ENCODE measurements at regions not wholly inside any gene's neighbourhood (a gene's known extent, or its start where the extent isn't known, plus 50 kb on each side); places are given as distances from the start of the nearest gene placed in this dataset.

DNA sequence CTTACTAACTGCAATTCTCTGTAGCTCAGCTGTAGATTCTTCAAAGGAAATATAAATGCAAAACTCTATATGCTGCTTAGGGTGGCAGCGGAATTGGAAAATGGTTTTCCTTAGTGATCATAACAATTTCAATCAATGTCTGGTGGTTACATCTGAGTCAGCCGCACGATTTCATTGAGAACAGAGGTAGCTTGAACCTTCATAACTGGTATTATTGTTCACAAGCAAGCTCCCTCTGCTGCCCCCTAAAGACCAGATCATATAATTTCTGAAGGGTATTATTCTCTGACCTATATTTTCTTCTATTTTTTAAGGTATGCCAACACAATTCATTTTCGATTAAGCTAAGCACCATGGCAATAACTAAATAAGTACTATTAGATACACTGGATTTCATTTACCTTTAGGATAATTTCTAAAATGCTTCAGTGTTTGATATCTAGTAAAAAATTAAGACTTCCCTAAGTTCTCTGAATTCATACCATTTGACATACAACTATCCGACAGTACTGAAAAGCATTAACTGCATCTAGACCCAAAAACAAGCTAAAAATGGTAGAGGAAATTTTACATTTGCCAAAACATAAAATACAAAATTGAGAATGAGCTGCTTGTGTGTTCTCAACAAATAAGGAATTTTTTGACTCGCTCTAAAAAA, 181.1 kb upstream of the SPEF2 start:
- peak in 2 of 4 donors; percentile 5 to 13 for DNase-seq (ENCODE audit: low read depth in 4 of 4, low spot score in 3 of 4)

- no peak for DNase-seq (ENCODE audit: low read depth in 4 of 4, low spot score in 3 of 4)
Measured at GRCh38 chr5:35430381-35431162, 187.1 kb upstream of the SPEF2 start.

- no peak for DNase-seq (ENCODE audit: low read depth in 4 of 4, low spot score in 3 of 4)
Measured at GRCh38 chr5:35420200-35420599, 189.9 kb upstream of the PRLR start.

- DNase-seq (ENCODE audit: low read depth in 4 of 4, low spot score in 3 of 4) = no peak
Measured at GRCh38 chr5:35417040-35417439, 186.8 kb upstream of the PRLR start.

DNA sequence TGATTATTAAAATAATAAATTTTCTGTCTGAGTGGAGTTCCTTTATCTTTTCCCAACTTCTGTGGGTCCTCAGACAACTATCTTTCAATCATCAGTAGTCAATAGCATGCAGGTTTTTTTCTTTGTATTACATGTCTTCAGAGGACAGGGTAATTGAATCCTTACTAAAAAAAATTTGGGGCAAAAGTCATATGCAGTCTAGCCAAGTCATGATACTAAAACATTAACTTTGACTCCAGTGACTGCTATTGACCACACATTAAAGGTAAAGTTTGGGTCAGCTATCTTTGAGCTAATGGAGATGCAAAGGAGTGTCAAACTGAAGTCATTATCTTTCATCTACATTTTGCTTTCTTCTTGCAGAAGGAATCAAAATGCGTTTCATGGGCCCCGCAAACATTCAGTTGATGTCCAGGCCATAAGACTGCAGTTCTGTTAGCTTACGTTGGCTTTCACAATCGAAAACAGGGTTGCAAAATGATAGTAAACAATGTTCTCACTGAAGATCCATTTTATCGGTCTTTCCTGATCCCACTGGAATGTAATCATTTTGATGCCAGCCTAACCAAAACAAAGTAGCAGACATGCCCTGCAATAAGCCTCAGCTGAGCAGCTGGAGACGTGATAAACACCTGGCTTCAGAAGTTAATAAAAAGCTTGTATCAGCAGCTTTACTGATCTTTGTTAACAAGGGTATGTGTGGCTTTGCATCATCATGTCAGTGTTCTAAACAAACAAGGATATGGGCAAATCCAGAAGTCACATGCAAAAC, 186.1 kb upstream of the PRLR start:
- no peak for DNase-seq (ENCODE audit: low read depth in 4 of 4, low spot score in 3 of 4)

- DNase-seq (ENCODE audit: low read depth in 4 of 4, low spot score in 3 of 4) = no peak
Measured at GRCh38 chr5:35415309-35415708, 185.0 kb upstream of the PRLR start.

DNA sequence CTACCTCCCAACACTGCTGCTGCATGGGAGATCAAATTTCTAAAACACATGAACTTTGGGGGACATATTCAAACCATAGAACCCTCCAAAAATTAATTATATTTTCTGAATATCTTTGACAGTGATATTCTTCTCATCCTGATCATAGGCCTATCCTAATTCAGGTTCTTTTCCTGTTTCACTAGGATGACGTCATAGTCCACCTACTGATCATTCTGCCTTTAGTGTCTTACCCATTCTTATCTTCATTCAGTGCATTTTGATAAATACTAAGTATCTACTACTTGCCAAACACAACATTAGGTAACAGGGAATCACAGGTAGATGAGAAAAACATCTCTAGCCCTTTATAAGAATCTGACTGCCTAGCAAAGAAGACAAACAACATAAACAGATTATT, 179.1 kb upstream of the PRLR start:
- DNase-seq (ENCODE audit: low read depth in 4 of 4, low spot score in 3 of 4) = no peak

DNA sequence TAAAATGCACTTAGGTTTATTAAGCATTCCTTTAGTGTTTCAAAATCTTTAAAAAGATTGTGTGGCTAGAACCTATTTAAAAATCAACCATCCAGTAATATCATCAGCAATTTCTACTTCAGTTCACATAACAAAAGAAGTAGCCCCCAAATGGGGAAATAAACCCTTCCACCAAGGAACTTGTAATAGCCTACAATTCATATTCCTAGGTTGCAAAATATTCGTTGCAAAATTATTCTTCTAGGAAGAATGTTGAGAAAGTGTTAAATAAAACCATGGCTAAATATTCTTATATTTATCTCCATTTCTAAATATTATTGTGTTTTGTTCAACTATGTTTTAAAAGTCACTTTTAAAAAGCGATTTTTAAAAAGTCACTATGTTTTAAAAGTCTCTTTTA, 177.9 kb upstream of the PRLR start:
- no peak for DNase-seq (ENCODE audit: low read depth in 4 of 4, low spot score in 3 of 4)

GRCh38 chr5:35407697-35408096, 177.4 kb upstream of the PRLR start:
- no peak for DNase-seq (ENCODE audit: low read depth in 4 of 4, low spot score in 3 of 4)

- no peak for DNase-seq (ENCODE audit: low read depth in 4 of 4, low spot score in 3 of 4)
Measured at GRCh38 chr5:35405938-35406337, 175.7 kb upstream of the PRLR start.

DNA sequence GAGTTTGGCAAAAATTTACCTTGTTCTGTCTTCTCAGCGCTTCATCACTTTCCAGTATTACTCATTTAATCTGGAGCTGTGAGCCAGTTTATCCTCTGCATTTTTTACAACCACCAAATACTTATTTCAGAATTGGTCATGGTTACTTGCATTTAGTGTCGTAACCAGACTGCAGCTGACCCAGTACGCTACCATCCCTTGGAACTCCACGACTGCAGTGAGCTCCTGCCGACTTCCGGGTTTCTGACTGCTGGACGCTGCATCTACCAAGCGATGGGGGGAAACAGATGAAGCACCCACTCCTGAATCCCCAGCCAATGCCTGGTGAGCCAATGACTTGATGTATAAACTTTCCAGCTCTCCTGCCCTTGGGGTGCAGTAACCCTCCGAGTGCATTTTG, 174.4 kb upstream of the PRLR start:
- DNase-seq (ENCODE audit: low read depth in 4 of 4, low spot score in 3 of 4) = no peak

- DNase-seq (ENCODE audit: low read depth in 4 of 4, low spot score in 3 of 4) = no peak
Measured at GRCh38 chr5:35393901-35394300, 163.6 kb upstream of the PRLR start.

GRCh38 chr5:35384658-35385057, 154.4 kb upstream of the PRLR start:
- no peak for DNase-seq (ENCODE audit: low read depth in 4 of 4, low spot score in 3 of 4)

GRCh38 chr5:35383041-35383440, 152.8 kb upstream of the PRLR start:
- no peak for DNase-seq (ENCODE audit: low read depth in 4 of 4, low spot score in 3 of 4)

GRCh38 chr5:35377653-35378052, 147.4 kb upstream of the PRLR start:
- no peak for DNase-seq (ENCODE audit: low read depth in 4 of 4, low spot score in 3 of 4)

DNA sequence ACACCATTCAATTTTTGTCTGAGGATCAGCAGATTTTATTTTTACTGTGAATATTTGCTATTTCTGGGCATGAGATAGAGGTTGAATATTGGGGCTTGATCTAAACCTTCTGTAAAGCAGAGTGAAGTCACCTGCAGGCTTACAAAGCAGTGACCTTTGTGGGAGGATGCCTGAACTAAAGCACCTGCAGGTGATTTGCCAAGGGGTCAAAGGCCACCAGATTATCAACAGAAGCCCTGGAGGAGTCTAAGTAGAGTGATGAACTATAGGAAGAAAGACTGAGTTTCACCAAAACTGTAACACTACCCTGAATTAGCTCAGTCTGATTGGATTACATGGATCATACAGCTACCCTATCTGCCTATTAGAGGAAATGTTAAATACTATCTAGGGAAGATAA, 144.3 kb upstream of the PRLR start:
- DNase-seq (ENCODE audit: low read depth in 4 of 4, low spot score in 3 of 4) = no peak

GRCh38 chr5:35373249-35373648, 143.0 kb upstream of the PRLR start:
- no peak for DNase-seq (ENCODE audit: low read depth in 4 of 4, low spot score in 3 of 4)

DNA sequence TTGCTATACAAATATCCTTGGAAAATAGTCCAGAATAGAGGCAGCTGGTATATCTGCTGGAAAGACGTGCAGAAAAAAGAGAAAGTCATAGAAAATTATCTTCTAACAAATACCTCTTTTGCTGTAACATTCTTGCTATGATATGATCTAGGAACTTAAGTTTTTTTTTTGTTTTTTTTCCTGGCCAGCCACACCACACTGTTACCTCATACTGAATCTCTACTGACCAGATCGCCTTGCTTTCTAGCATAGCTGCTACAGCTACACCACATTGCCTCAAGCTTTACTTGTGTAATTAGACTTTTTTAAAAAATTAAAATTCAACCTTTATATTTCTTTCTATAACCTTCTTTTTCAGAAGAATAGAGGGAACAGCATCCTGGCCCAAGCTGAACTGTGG, 142.2 kb upstream of the PRLR start:
- no peak for DNase-seq (ENCODE audit: low read depth in 4 of 4, low spot score in 3 of 4)

DNA sequence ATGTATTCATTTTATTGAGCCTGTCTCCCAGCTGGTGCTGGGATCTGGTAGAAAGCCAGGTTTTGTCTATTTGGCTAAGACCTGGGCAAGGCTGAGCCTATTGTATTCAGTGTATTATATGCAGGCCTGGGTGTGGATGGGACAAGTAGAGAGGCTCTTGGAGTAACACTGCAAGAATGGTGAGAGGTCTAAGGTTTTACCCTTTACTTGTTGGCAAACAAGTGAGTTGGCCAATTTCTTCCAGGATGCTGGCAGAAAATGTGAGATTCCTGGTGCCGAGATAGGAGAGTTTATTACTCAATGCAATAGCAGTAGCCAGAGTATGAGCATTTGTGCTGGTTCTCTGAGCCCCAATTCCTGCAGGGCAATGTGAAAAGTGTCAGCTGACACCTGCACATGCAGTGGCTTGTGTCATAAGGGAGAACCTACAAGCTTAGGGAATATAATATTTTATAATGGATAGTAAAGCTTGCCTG, 141.7 kb upstream of the PRLR start:
- DNase-seq (ENCODE audit: low read depth in 4 of 4, low spot score in 3 of 4) = no peak

GRCh38 chr5:35370871-35371270, 140.6 kb upstream of the PRLR start:
- no peak for DNase-seq (ENCODE audit: low read depth in 4 of 4, low spot score in 3 of 4)

DNA sequence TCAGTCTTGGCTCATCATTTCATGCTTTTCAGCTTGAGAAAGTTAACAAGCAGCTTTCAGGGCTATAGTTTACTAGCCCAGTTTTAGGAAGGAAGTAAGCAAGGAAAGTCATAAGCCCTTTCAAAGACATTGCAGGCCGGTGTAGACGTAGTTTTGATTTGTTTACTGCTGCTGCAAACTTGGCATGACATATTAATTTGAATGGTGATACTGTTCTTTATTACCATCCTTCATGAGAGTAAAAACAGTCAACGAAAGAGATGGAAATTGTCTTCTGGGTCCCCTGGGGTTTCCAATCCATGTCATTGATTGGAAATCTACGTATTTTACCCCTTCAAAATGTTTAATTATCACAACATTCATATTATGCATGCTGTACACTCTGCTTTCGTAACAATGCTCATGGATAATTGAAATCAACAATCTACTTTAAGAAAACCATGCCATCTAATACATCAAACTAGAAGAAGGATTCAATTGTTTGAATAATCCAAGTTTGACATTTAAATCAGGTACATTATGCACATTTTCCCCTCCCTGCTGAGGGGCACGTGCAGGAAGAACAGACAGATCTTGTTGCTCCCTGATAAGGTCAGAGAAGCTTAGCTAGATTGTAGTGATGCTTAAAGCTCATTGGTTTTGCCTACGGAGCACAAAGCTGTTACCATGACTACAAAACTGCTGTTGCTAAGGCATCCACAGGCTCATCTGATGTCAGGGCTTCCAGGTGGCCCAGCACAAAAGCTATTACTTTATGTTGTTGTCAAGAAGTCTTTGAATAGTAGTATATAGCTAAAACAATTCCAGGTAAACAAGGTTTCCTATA, 139.9 kb upstream of the PRLR start:
- no peak for DNase-seq (ENCODE audit: low read depth in 4 of 4, low spot score in 3 of 4)
